ENCODE measurements at regions not wholly inside any gene's neighbourhood (a gene's known extent, or its start where the extent isn't known, plus 50 kb on each side); places are given as distances from the start of the nearest gene placed in this dataset.

DNA sequence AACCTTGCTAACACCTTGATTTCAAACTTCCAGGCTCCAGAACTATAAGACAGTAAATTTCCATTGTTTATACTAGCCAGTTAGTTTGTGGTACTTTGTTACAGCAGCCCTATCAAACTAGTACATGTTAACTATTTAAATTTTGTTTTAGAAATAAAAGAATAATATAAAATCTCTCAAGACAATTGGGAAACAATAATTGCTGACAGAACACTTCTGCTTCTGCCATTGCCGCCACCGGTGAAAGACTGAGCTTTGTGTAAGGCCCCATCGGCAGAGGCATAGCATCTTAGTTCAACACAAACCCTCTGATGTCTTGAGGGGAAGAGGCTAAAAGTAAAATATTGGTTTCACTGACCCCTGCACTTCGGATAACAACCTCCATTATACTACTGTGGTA, 1607.1 kb upstream of the SEL1L start:
- TF ChIP-seq SPI1 (IDR thresholded peaks at IDR 0.05; ENCODE audit: low read depth, low read length) (no peak), POLR2AphosphoS5 (IDR thresholded peaks at IDR 0.05; ENCODE audit: low read depth, low read length) (no peak), POLR2A (IDR thresholded peaks at IDR 0.05; ENCODE audit: low read depth, low read length) (no peak), TAF1 (IDR thresholded peaks at IDR 0.05; ENCODE audit: low read depth, low read length) (no peak)

Measured in GM12891 (cell line).